GM12878 (cell line): ENCODE measurements at regions not wholly inside any gene's neighbourhood (a gene's known extent, or its start where the extent isn't known, plus 50 kb on each side); places are given as distances from the start of the nearest gene placed in this dataset.

Experiments used
- E2F8 ChIP-seq: fragments of 450-650 bp; IDR thresholded peaks from 2 replicates; pipeline ENCODE4 v1.6.1; 2018; ENCODE audit warnings: mild to moderate bottlenecking, low read depth, moderate library complexity; ENCODE audit not compliant: partially characterized antibody
- RUNX3 ChIP-seq: IDR thresholded peaks from 2 replicates; pipeline ENCODE4 v1.6.1; 2012; ENCODE audit warnings: low read length, inconsistent platforms
- ZBED1 ChIP-seq: IDR thresholded peaks from 2 replicates; pipeline ENCODE4 v1.6.1; 2016; ENCODE audit warnings: borderline replicate concordance
- ZNF687 ChIP-seq: fragments of 450-650 bp; IDR thresholded peaks from 2 replicates; pipeline ENCODE4 v1.6.1; 2017; ENCODE audit warnings: mild to moderate bottlenecking, moderate library complexity

GRCh38 chr6:106027758-106028157 lies 58.4 kb upstream of the PRDM1 start (continued):
- TF ChIP-seq ZNF687: no peak
- TF ChIP-seq E2F8: no peak
- no peak for TF ChIP-seq RUNX3
- no peak for TF ChIP-seq ZBED1
